Left hindlimb (tissue), 1 donor: ENCODE measurements at regions not wholly inside any gene's neighbourhood (a gene's known extent, or its start where the extent isn't known, plus 50 kb on each side); places are given as distances from the start of the nearest gene placed in this dataset.

ENCODE experiments used
- DNase-seq: peaks from one replicate; pipeline ENCODE4 v3.0.0-alpha.2; 2018

GRCh38 chr6:23323897-23324296 is 754.5 kb downstream of the HDGFL1 start:
- DNase-seq, result no peak

- peak; percentile 24 for DNase-seq
These were observed 755.7 kb downstream of the HDGFL1 start for GRCh38 chr6:23325065-23325464.

- no peak for DNase-seq
These were observed 758.3 kb downstream of the HDGFL1 start for GRCh38 chr6:23327621-23328020.

- DNase-seq, result no peak
These were observed 759.7 kb downstream of the HDGFL1 start for GRCh38 chr6:23329086-23329485.

- no peak for DNase-seq
These were observed 761.3 kb downstream of the HDGFL1 start for GRCh38 chr6:23330632-23331031.

GRCh38 chr6:23334360-23334759 is 765.0 kb downstream of the HDGFL1 start:
- DNase-seq, result peak; percentile 40

- DNase-seq, result no peak
These were observed 766.5 kb downstream of the HDGFL1 start for GRCh38 chr6:23335894-23336293.

- no peak for DNase-seq
These were observed 769.9 kb downstream of the HDGFL1 start for GRCh38 chr6:23339268-23339667.

- DNase-seq, result peak; percentile 69
These were observed 770.9 kb downstream of the HDGFL1 start for GRCh38 chr6:23340271-23340670.

- no peak for DNase-seq
These were observed 774.4 kb downstream of the HDGFL1 start for GRCh38 chr6:23343610-23344306.

- no peak for DNase-seq
These were observed 777.8 kb upstream of the NRSN1 start for GRCh38 chr6:23348185-23348584.

- no peak for DNase-seq
These were observed 776.4 kb upstream of the NRSN1 start for GRCh38 chr6:23349521-23350147.

GRCh38 chr6:23350752-23351453 is 775.1 kb upstream of the NRSN1 start:
- DNase-seq, result no peak

GRCh38 chr6:23354004-23354403 is 772.0 kb upstream of the NRSN1 start:
- DNase-seq, result no peak

GRCh38 chr6:23357185-23357766 is 768.7 kb upstream of the NRSN1 start:
- DNase-seq, result no peak

- DNase-seq, result no peak
These were observed 760.3 kb upstream of the NRSN1 start for GRCh38 chr6:23365732-23366131.

- DNase-seq, result no peak
These were observed 758.7 kb upstream of the NRSN1 start for GRCh38 chr6:23367311-23367710.

- no peak for DNase-seq
These were observed 757.5 kb upstream of the NRSN1 start for GRCh38 chr6:23368557-23368956.

GRCh38 chr6:23370051-23370450 is 756.0 kb upstream of the NRSN1 start:
- DNase-seq, result no peak

- DNase-seq, result no peak
These were observed 754.7 kb upstream of the NRSN1 start for GRCh38 chr6:23371132-23371915.

- DNase-seq, result no peak
These were observed 748.2 kb upstream of the NRSN1 start for GRCh38 chr6:23377830-23378229.

- no peak for DNase-seq
These were observed 745.5 kb upstream of the NRSN1 start for GRCh38 chr6:23380465-23380864.
